Left renal cortex interstitium (tissue), 4 donors: ENCODE measurements at regions not wholly inside any gene's neighbourhood (a gene's known extent, or its start where the extent isn't known, plus 50 kb on each side); places are given as distances from the start of the nearest gene placed in this dataset.
"Not testable (repeated sequence)": the region's sequence is repeated elsewhere in the genome, so short reads cannot be mapped to it uniquely, and the experiment has no call there.

Experiments used
- DNase-seq, 4 donors: peaks; one replicate each; pipeline ENCODE4 v3.0.0-alpha.2; 2013; ENCODE audit warnings: low read depth in 4 of 4, low spot score in 2 of 4, missing footprints in 1 of 4

DNA sequence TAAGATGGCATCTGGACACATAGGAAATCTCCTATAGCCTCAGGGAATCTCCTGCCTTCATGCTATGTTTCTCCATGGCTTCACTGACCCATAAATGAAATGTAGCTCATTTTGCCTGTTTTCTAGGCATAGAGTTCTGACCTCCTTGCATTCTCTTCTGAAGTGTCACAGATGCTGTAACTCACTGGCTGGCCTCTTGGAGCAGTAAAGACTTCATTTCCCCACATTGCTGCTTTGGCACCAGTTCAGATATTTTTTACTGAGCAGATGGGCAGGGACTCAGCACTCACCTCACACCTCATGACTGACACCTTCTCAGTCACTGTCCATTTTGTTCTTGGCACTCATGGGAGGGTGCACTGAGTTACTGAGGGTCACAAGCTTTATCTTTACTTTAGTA lies 286.7 kb upstream of the TGFBR2 start:
- DNase-seq, result no peak

GRCh38 chr3:30320392-30320791 lies 286.0 kb upstream of the TGFBR2 start:
- DNase-seq, result no peak

- no peak for DNase-seq
Measured at GRCh38 chr3:30321065-30321464, 285.3 kb upstream of the TGFBR2 start.

GRCh38 chr3:30323649-30324048 lies 282.8 kb upstream of the TGFBR2 start:
- DNase-seq, result not testable (repeated sequence)

DNA sequence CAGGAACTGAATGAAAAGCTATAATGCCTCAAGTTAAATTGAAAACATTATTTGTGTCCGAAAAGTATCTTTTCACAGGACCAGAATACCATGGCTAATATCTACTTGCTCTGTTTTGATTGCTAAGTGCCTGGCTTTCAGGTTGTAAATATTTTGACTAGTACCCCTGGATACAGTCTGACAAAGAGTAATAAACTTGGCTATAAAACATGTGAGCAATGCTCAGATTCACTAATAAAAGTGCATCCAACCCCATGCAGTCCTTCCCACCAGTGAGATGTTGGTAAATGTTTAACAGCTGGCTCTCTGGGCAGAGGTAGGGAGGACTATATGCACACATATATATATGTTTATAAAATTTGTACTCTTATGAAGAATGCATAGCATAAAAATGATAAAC lies 281.8 kb upstream of the TGFBR2 start:
- DNase-seq, result peak in 1 of 4 donors; percentile 33

- not testable (repeated sequence) for DNase-seq
Measured at GRCh38 chr3:30327976-30328375, 278.4 kb upstream of the TGFBR2 start.

DNA sequence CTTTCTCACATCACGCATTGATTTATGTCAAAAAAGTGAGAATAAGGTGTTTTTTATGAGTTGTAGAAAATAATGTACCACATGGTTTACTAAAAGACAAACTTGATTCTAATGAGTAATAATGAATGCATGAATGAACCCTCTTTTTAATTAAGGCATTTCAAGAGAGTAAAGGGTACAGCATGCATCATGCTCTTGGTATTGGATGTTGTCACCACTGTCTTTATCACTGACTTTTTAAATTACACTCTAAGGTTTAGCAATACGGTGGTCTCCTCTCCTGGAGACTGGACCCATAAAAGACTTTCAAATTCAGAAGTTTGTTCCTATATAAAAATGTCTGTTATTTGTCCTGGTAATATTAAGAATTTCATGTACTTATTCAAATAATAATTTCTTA lies 277.5 kb upstream of the TGFBR2 start:
- DNase-seq, result not testable (repeated sequence)

DNA sequence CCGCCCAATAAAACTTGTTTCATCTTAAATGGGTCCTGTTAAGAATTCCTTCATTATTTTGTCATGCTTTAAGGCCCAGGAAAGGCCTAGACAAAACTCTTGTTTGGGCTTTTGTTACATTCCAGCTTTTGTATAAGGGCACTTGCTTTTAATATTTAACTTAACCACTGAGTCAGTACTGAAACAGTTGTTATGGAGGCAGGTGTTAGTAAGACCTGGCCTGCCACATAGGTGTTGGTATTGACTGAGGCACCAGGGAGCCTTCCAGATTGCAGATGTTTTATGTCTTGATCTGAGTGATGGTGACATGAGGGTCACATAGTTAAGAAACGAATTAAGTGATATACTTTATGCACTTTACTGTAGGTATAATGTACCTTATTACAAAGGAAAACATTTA lies 274.9 kb upstream of the TGFBR2 start:
- no peak for DNase-seq

DNA sequence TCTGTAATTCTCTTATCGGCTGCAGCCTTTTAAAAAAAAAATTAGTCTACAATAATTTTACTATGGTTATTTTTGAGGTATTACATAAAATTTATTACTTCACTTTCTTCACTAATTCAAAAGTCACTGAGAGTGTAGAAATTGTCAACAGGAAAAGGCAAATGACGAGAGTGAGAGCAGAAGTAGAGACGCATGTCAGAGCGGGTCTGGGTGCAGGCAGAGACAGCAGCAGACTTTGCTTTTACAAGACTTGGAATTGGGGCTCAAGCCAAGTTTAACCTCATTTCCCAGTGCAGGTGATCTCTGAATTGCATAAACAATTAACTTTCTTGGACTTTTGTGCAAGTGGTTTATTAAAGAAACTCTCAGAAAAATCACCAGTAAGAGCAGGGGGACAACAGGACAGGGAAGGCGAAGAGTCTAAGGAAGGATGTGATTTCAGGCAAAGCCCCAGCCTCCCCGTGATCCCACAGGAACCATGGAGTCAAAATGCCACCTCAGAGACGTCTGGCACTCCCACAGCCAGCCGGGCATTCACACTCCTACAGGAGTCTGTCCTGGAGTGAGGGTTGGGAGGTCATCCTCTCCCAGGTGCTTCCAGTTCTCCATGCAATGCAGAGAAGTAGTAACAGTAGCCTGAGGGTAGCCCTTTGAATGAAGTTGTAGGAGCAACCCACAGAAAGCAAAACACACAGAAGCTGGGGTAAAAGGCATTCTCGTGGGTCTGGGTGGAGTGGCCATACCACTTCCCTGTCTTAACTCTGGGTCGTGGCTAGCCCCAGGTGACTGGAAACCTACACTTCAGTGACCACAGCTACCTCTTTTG lies 274.0 kb upstream of the TGFBR2 start:
- no peak for DNase-seq

DNA sequence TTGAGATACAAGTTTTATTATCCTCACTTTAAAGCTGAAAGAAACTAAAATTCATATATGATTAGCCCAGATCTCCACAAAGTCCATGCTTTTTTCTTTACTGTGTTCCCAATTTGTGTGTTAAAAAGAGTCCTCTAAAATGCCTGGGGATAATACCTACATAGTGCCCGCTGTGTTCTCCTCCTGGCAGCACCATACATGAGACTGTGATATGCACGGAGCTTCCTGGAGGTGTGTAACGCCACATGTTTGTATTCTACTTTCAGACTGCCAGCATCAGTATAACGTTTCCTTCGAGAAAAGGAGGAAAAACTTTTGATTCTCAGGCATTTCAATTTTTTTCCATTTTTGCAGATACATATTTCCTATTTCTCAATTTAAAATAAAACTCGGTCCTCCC lies 273.3 kb upstream of the TGFBR2 start:
- DNase-seq, result no peak

DNA sequence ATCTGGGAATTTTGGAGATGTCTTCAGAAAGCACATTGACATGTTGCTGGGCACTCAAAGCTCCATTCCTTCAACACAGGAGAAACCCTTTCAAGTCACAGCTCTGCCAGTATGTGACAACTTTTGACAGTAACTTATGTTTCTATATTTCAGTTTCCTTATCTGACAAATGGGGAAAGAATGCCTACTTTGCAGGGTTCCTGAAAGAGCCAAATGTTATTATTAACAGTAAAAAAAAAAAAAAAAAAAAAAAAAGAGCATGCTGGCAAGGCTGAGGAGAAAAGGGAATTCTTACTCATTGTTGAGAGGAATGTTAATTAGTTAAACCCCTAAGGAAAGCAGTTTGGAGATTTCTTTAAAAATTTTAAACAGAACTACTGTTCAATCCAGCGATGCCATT lies 272.5 kb upstream of the TGFBR2 start:
- DNase-seq, result no peak

GRCh38 chr3:30340500-30340899 lies 265.9 kb upstream of the TGFBR2 start:
- DNase-seq, result no peak

- DNase-seq, result no peak
Measured at GRCh38 chr3:30341079-30341478, 265.3 kb upstream of the TGFBR2 start.

DNA sequence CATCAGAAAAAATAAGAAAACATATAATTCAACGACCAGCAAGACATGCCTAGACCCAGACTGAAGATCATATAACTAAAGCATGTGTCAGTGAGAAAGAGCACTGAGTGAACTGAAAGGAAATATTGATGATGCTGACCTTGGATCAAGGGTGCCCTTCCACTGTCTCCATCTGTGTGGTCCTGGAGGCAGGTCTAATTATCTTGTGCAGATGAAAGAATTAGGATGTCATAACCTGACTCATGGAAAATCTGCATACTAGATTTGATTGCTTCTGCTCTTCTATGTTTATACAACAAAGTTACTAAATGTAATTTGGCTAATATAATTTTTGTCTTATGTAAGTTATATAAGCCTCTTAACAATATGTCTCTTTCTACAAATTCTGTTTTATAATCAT lies 264.6 kb upstream of the TGFBR2 start:
- DNase-seq, result no peak

GRCh38 chr3:30342318-30343060 lies 263.9 kb upstream of the TGFBR2 start:
- DNase-seq, result no peak

DNA sequence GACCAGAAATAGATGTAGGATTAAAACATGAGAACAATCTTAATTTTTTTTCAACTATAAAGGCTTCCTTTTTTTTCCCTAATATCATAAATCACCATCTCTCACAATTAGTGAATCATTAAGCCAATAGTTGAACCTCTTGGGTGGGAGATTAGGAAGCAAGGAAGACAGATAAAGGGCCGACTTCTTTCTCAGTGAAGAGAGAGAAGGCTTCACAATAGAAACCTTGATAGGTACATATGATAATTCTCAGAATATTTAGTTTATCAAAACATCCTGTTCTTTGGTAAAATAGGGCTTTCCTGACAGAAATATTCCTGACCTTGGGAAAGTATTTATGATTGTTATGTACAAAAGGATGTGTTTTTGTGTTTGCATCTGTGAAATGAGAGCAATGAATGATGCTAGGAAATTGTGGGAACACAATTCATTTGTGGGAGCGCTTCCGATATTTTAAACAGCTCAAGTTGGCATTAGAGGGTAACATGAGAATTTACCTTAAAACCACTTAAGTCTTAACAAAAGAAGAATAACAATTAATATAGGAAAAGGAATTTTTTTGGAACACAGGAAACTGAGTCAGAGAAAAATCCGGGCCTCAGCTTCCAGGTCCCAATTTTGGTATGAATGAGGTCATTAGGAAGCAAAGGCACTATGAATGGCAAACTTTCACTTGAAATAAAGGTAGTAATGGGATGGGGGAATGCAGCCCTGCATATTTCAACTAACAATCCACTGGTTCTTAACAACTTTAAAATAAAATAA lies 263.2 kb upstream of the TGFBR2 start:
- DNase-seq, result no peak

- no peak for DNase-seq
Measured at GRCh38 chr3:30343861-30344260, 262.5 kb upstream of the TGFBR2 start.

DNA sequence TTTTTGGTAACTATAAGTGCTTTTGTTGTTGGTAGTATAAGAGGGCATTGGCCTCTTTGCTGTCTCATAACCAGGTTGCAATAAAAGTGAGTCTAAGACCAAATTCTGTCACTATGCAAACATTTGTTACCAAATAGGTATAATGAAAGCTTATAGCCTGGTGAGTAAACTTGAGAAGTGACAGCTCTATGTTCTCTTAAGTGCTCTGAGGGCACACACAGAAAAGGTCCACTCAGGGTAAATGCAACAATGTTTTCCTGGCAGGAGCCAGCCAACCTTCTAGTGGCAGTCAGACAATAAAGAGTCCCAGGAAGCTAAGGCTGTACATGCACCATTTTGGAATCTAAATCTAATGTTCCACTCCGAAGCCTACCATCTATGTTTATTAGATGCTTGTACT lies 262.1 kb upstream of the TGFBR2 start:
- no peak for DNase-seq

DNA sequence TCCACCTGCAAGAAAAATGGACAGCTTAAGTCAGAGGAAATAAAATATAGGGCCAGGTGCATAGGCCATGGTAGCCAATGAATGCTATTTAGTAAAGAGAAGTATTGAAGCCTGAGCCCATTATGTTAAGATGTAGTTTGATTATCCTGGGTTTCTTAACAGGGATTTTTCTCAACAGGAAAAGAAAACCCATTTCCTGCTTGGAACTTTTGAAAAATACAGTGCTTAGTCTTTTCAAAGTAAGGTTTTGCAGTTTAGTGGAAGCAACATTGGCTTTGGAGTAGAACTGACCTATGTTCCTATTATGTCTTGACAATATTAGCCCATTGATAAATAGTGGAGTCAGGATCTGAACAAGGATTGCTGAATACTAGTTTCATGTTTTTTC lies 259.5 kb upstream of the TGFBR2 start:
- DNase-seq, result no peak

GRCh38 chr3:30347679-30348216 lies 258.7 kb upstream of the TGFBR2 start:
- no peak for DNase-seq

- no peak for DNase-seq
Measured at GRCh38 chr3:30349507-30349906, 256.9 kb upstream of the TGFBR2 start.
